Heart left ventricle (tissue), 13 donors: ENCODE measurements at regions not wholly inside any gene's neighbourhood (a gene's known extent, or its start where the extent isn't known, plus 50 kb on each side); places are given as distances from the start of the nearest gene placed in this dataset.

ENCODE experiments used
- CTCF ChIP-seq, 12 donors: fragments of 200-600 bp; sonication (generic) in 4 of 12; IDR thresholded peaks; one replicate each; pipeline versions ENCODE4 v1.5.0 to v1.8.0; 2018 to 2022; ENCODE audit warnings: antibody characterized with exemption in 12 of 12, mild to moderate bottlenecking in 5 of 12
- POLR2A ChIP-seq, 2 donors: fragments of 450-650 bp; IDR thresholded peaks; one replicate each; pipeline ENCODE4 v1.6.1; 2017; ENCODE audit warnings: antibody characterized with exemption in 2 of 2, mild to moderate bottlenecking in 2 of 2, moderate library complexity in 2 of 2
- donor health status: ischemic (EF 13 %, LVEDD 7.1; RV severe dilation, severe dysfunction).
- donor health status: DM: no; HTN: yes; CAD: no.
- donor health status: DM: no; HTN: no; CAD: no.
- donor health status: ischemic (EF 25% LVEDD 6.9; RV normal size, moderate dysfunction).
- donor health status: ischemic (EF 25% LVEDD 5.7; RV mildly dilated, moderate dysfunction).
- donor health status: ischemic (EF 35%, LVEDD 5.7; RV mildly dilated, moderate dysfunction).
- donor health status: nonischemic (EF 11% LVEDD 7.7; RV severe dilation, severe dysfunction).
- donor health status: DM: yes; HTN: yes; CAD: no.
- donor health status: PGD.
- donor health status: ischemic (EF 29% LVEDD 5.4; RV normal size, mild dysfunction).
- donor health status: nonischemic (EF 23%, LVEDD 6.1; RV moderate dilation, normal function).

- TF ChIP-seq CTCF (IDR thresholded peaks at IDR 0.05) (no peak), POLR2A (IDR thresholded peaks at IDR 0.05) (no peak)
These were observed 1486.6 kb downstream of the PCDH7 start for GRCh38 chr4:32206756-32207155.
